GM21825 (cell line): ENCODE measurements at regions not wholly inside any gene's neighbourhood (a gene's known extent, or its start where the extent isn't known, plus 50 kb on each side); places are given as distances from the start of the nearest gene placed in this dataset.

Experiments
- ATAC-seq: cut with Tn5 transposase; IDR thresholded peaks from one replicate; pipeline ENCODE4 v1.9.1; 2021; ENCODE audit warnings: mild to moderate bottlenecking, moderate library complexity; ENCODE audit not compliant: unreplicated experiment

- ATAC-seq, result no peak
Observed at GRCh38 chr1:88175631-88176226, 508.3 kb upstream of the PKN2 start.

- ATAC-seq, result no peak
Observed at GRCh38 chr1:88179943-88180342, 504.1 kb upstream of the PKN2 start.

GRCh38 chr1:88180449-88181108 lies 503.5 kb upstream of the PKN2 start:
- ATAC-seq, result peak; percentile 97

- no peak for ATAC-seq
Observed at GRCh38 chr1:88186911-88187310, 497.2 kb upstream of the PKN2 start.

- no peak for ATAC-seq
Observed at GRCh38 chr1:88188038-88188437, 496.0 kb upstream of the PKN2 start.

GRCh38 chr1:88189525-88189924 lies 494.5 kb upstream of the PKN2 start:
- ATAC-seq, result no peak

GRCh38 chr1:88191917-88192316 lies 492.2 kb upstream of the PKN2 start:
- peak; percentile 89 for ATAC-seq

GRCh38 chr1:88194542-88194941 lies 489.5 kb upstream of the PKN2 start:
- no peak for ATAC-seq

- no peak for ATAC-seq
Observed at GRCh38 chr1:88200545-88200944, 483.5 kb upstream of the PKN2 start.

- ATAC-seq, result no peak
Observed at GRCh38 chr1:88204111-88204510, 480.0 kb upstream of the PKN2 start.

GRCh38 chr1:88204612-88205167 lies 479.4 kb upstream of the PKN2 start:
- no peak for ATAC-seq

- ATAC-seq, result no peak
Observed at GRCh38 chr1:88208389-88208788, 475.7 kb upstream of the PKN2 start.

- no peak for ATAC-seq
Observed at GRCh38 chr1:88210103-88210787, 473.8 kb upstream of the PKN2 start.

- ATAC-seq, result no peak
Observed at GRCh38 chr1:88216441-88216840, 467.6 kb upstream of the PKN2 start.

- no peak for ATAC-seq
Observed at GRCh38 chr1:88217386-88217785, 466.7 kb upstream of the PKN2 start.

- ATAC-seq, result no peak
Observed at GRCh38 chr1:88219521-88219920, 464.6 kb upstream of the PKN2 start.

- no peak for ATAC-seq
Observed at GRCh38 chr1:88221411-88221810, 462.7 kb upstream of the PKN2 start.

GRCh38 chr1:88224906-88225305 lies 459.2 kb upstream of the PKN2 start:
- ATAC-seq, result no peak

GRCh38 chr1:88228114-88228513 lies 456.0 kb upstream of the PKN2 start:
- ATAC-seq, result no peak

- no peak for ATAC-seq
Observed at GRCh38 chr1:88230126-88230525, 453.9 kb upstream of the PKN2 start.

- ATAC-seq, result no peak
Observed at GRCh38 chr1:88237058-88237457, 447.0 kb upstream of the PKN2 start.

GRCh38 chr1:88239205-88239604 lies 444.9 kb upstream of the PKN2 start:
- no peak for ATAC-seq
